Stimulated activated CD8-positive, alpha-beta memory T cell treated with anti-CD3 and anti-CD28 coated beads, Interleukin-7, amount 100 ng/mL, for 1 hour (primary cell): ENCODE measurements at regions not wholly inside any gene's neighbourhood (a gene's known extent, or its start where the extent isn't known, plus 50 kb on each side); places are given as distances from the start of the nearest gene placed in this dataset.

ENCODE experiments used
- DNase-seq, 2 donors: peaks; one replicate each; pipeline ENCODE4 v3.0.0-alpha.2; 2020; ENCODE audit warnings: low read depth in 2 of 2

GRCh38 chrX:5829469-5829868 lies 399.2 kb downstream of the NLGN4X start:
- DNase-seq: no peak

- no peak for DNase-seq
Observed at GRCh38 chrX:5829060-5829459, 399.6 kb downstream of the NLGN4X start.

GRCh38 chrX:5823903-5824302 lies 404.8 kb downstream of the NLGN4X start:
- DNase-seq: no peak

GRCh38 chrX:5810636-5811035 lies 418.0 kb downstream of the NLGN4X start:
- no peak for DNase-seq

- no peak for DNase-seq
Observed at GRCh38 chrX:5807181-5807580, 421.5 kb downstream of the NLGN4X start.

GRCh38 chrX:5802391-5802790 lies 426.3 kb downstream of the NLGN4X start:
- DNase-seq: no peak

- DNase-seq: no peak
Observed at GRCh38 chrX:5791721-5792120, 436.9 kb downstream of the NLGN4X start.

- no peak for DNase-seq
Observed at GRCh38 chrX:5788910-5789309, 439.8 kb downstream of the NLGN4X start.

- DNase-seq: no peak
Observed at GRCh38 chrX:5780821-5781220, 447.8 kb downstream of the NLGN4X start.

- DNase-seq: no peak
Observed at GRCh38 chrX:5775846-5776430, 452.7 kb downstream of the NLGN4X start.

GRCh38 chrX:5774446-5774845 lies 454.2 kb downstream of the NLGN4X start:
- DNase-seq: no peak

- DNase-seq: no peak
Observed at GRCh38 chrX:5771441-5771840, 457.2 kb downstream of the NLGN4X start.

- no peak for DNase-seq
Observed at GRCh38 chrX:5756616-5757015, 472.1 kb downstream of the NLGN4X start.

- DNase-seq: no peak
Observed at GRCh38 chrX:5753291-5753690, 475.4 kb downstream of the NLGN4X start.

GRCh38 chrX:5752831-5753230 lies 475.8 kb downstream of the NLGN4X start:
- no peak for DNase-seq

GRCh38 chrX:5748586-5749150 lies 480.0 kb downstream of the NLGN4X start:
- no peak for DNase-seq

- no peak for DNase-seq
Observed at GRCh38 chrX:5746231-5746630, 482.4 kb downstream of the NLGN4X start.

GRCh38 chrX:5733501-5733900 lies 495.2 kb downstream of the NLGN4X start:
- DNase-seq: no peak

- no peak for DNase-seq
Observed at GRCh38 chrX:5730556-5730955, 498.1 kb downstream of the NLGN4X start.

- DNase-seq: no peak
Observed at GRCh38 chrX:5726224-5726623, 502.4 kb downstream of the NLGN4X start.

- no peak for DNase-seq
Observed at GRCh38 chrX:5724123-5724522, 504.5 kb downstream of the NLGN4X start.

GRCh38 chrX:5718651-5719050 lies 510.0 kb downstream of the NLGN4X start:
- no peak for DNase-seq

GRCh38 chrX:5716666-5717065 lies 512.0 kb downstream of the NLGN4X start:
- DNase-seq: no peak

- DNase-seq: no peak
Observed at GRCh38 chrX:5708251-5708650, 520.4 kb downstream of the NLGN4X start.
